Renal cortical epithelial cell (primary cell): ENCODE measurements at regions not wholly inside any gene's neighbourhood (a gene's known extent, or its start where the extent isn't known, plus 50 kb on each side); places are given as distances from the start of the nearest gene placed in this dataset.
"Not testable (repeated sequence)": the region's sequence is repeated elsewhere in the genome, so short reads cannot be mapped to it uniquely, and the experiment has no call there.

Experiments
- DNase-seq: peaks from one replicate; pipeline ENCODE4 v3.0.0-alpha.2; 2011; ENCODE audit warnings: low read depth

DNA sequence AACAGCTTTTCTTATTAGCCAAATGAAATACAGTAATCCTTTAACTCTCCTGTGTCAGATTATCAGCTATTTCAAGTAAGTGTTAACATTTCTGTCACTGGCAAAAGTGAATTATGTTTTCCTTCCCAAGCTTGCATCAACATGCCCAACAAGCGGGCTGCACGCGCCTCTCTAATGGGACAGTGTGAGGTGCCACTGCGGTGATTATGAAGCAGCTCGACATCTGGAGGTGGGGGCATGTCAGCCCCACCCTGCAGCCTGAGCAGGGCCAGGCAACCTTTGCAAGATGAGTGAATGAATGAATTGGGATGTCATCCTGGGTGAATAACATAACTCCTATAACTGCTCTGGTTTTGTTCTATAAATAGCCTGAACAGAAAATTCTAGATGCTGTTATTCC lies 301.4 kb downstream of the ZNF326 start:
- no peak for DNase-seq

DNA sequence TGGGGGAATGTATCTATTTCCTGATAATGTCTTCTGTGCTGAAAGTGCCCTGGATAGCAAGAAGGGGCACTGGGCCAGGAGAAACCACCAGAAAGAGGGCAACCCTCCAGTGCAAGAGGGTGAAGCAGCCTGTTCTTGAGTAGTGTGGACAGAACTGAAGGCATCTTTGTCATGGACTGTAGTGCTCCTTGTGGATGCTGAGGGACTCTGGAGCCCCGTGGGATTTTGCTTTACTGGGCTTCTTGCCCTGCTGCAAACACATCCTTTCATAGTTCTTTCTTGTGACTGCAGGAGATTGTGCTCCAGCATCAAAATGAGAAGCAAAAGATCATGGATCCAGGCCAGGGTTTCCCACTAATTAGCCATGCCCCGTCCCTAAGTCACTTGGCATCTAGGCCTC lies 300.6 kb downstream of the ZNF326 start:
- no peak for DNase-seq

DNA sequence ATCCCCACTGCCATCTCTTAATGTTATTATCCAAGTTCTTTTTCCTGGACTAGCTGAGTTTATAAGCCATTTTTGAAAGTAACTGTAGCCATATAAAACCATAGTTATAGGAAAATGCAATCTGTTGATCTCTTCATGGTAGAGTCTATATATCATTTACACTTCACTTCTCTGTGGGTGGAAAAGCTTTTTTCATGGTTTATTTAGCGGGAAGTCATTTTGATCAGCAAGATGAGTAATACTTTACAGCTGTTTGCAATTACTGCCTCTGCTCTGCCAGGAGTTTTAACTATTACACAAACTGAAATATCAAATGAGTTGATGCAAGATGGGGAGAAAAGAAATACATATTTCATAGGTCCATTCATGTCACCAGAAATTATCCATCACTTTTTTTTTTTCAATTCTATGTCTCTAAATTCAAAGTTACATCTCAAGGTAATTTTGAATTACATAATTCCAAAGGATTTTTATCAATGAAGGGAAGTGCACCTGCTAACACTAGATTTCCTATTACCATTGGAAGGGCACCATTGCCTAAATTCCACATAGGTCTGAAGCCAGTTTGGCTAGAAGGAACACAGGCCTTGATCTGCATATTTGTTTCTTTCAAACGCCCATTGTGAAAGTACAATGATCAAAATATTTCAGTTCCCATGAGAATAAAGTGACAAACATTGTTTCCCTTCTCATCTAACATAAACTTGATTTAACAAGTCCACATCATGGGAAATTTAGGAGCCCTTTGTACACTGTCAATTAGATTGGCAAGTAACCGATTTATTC lies 296.7 kb downstream of the ZNF326 start:
- no peak for DNase-seq

DNA sequence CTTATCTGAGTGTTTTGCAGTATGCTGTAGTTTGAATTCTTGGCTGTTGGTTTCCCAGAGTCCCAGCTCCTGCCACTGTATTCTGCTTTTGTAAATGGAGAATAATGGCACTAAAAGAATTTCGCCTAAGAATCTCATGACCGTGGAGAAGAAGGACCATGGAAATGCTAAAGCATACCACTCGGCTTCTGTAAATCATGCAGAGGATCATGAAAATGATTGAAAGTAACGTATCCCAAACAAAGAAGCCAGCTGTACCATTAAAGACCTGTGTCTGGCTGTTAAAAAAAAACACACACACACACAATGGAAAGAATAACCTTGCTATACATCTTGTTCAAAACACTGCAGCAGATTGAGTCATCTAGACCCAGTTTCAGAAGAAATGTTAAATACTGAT lies 287.9 kb downstream of the ZNF326 start:
- no peak for DNase-seq

DNA sequence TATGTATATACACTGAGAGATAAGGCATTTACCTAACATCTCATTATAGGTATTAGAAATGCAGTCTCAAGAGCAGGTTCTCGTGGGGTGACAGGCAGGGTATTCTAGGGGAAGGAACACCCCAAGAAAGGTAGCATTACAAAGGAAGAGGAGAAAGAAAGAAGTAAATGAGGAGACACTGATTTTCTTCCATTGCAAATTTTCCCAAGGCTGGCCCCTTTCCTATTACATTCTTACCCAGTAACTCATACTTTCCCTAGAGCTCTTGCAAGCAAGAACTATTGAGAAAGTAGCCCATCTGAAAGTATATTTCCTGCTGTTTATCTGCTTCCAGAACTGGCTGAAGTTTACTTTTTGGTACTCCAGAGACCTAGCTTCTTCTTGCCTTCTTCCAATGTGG lies 287.0 kb downstream of the ZNF326 start:
- not testable (repeated sequence) for DNase-seq

DNA sequence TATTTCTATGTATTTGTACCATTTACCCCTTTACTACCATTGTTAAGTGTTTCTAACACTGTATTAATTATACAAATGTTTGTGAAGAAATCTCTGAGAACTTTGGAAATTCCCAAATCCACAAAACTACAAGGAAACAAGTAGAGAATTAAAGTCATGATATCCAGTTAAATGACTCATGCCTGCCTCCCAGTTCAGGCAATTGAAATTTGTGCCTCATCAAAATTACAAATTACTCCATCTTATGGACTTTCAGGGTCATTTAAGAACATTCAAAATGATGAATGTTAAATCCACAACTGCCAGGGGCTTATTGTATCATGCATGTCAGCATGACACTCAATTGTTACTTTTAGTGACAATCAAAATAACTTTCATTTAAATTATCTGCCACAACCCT lies 282.4 kb downstream of the ZNF326 start:
- DNase-seq: peak; percentile 14

DNA sequence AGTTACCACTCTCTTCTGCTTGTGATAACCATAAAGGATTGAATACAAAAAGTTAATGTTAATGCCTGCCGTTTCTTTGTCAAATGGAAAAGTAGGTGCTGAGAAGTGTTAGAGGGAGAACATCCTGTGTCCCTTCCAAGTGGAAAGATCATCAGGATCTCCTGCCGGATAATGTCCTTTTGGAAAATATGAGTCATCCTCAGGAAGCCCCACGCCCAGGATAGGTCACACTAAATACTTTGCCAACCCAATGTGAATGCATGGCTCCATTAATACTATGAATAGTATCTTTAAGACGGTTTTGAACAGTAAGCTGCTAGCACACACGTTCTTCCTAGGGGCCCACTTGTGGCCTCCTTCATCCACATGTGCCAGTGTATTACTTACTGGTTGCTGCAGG lies 279.5 kb downstream of the ZNF326 start:
- no peak for DNase-seq

DNA sequence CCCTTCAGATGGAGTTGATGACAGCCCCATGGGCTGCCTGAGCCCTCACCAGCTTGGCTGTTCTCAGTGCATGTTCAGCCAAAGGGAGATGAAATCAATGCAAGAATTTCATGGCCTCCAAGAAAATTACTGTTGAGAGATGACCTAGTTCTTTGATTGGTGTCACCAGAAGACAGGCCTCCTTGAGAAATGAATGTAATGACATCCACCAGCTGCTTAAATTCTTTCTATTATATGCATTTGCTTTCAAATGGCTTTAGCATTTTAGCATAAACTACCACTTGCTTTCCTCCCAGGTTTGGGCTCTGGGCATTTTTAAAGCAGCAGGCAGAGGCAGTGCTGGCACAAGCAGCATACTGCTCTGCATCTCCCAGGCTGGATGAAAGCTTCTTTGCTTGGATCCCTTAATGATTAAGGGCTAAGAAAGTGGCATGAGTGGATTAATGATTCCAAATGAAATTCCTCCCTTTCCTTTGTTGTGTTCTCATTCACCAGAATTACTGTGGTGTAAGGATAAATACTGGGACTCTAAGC lies 278.4 kb downstream of the ZNF326 start:
- DNase-seq: no peak

DNA sequence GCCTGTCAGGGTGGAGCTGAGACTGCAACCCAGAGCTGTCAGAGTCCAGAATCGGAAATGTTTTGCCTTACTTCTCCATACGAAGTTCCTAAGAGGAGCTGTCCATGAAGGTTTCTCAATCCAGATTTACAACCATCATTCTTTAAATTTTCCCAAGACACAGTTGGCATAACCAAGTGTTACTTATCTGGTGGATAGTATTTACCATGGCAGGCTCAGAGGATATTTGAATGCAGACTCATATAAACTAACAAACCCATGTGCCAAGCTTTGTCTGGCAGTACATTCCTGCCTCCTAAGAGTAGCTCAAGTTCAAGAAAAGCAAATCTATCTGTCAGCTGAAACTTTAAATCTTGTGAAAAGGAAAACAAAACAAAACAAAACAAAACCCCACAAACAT lies 267.9 kb downstream of the ZNF326 start:
- no peak for DNase-seq

DNA sequence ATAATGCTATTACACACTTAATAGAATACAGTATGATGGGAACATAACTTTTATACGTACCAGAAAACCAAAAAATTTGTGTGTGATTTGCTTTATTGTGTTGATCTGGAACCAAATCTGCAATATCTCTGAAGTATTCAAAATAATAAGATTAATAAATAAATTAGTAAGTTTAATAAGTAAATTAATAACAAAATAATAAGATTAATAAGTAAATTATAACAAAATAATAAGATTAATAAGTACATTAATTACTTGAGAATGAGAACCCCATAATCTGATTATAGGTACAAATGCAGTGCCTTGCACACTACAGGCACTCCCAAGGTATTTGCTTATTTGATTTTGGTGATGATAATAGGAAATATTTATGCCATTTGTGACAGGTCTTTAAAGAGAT lies 267.4 kb downstream of the ZNF326 start:
- DNase-seq: no peak

DNA sequence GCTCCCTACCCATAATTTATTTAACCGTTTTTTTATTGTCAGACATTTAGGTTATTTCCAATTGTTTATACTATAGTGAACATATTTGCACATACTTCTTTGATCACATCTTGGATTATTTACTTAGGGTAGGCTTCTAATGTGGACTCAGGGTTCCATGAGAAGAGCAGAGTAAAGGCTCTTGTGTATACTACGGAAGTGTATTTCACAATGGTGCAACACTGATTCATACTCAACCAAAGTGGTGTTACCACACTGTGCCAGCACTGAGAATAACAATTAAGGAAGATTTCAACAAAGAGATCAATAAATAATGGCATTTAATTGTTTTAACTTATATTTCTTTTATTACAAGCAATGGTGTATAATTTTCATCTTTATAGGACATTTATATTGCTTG lies 251.2 kb downstream of the ZNF326 start:
- DNase-seq: no peak

DNA sequence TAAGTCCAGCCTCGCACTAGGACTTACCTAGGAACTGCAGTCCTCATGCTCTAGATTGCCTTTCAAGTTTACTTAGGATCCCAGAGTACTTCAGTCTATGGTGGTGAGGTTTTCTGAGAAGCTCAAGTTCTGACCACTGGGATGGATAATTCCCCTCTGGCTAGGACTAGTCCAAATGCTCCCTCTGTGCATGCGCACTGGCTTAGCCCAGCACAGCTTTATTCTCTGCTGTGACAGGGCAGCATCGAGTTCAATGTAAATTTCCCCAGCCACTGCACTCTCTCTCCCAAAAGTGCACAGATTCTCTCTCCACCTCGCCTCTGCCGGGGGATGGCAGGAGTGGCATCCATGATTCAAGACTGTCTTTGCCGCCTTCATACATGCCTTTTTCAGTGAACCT lies 241.6 kb downstream of the ZNF326 start:
- no peak for DNase-seq

DNA sequence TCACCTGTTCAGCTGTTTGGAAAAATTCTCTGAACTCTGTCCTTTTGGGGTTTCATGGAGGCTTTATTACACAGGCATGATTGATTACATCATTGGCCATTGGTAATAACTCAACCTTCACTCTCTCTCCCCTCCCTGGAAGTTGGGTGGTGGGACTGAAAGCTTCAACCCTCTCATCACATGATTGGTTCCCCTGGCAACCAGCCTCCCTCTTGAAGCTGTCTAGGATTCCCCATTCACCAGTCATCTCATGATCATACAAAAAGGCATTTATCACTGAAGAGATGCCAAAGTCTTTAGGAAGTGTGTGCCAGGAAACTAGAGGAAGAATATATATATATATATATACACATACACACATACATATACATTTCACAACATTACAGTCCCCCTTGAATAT lies 228.5 kb downstream of the ZNF326 start:
- no peak for DNase-seq

DNA sequence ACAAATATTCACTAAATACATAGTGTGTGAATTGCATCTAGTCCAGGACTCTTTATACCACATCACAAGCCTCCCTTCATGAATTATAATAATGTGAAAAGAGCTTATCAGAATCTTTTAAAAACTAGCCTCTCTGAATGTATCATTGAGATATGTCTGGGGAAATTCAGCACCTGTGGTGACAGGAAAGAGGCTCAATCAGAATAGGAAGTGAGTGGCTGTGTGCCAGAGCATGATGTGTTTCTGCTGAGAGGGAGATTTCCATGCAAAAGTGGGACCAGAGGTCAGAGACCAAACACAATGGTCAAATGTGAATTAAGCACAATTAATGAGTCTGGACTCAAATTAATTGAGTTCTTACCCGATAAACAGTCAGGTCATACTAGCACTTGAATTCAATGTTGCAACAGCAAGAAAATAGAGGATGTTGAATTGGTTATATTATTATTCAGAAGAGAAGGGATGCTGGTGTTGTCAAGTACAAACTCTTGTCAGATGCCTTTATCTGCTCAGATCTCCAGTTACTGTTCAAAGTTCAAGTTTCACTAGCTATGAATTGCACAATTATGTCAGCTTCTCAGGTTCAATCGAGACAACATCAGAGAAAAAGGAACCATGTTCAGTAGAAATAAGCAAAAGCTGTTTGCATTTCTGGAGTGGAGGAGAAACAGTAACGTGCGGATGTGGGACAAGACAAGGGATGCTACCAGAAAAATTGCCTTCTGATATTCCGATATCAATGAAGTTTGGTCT lies 226.2 kb downstream of the ZNF326 start:
- DNase-seq: peak; percentile 29

DNA sequence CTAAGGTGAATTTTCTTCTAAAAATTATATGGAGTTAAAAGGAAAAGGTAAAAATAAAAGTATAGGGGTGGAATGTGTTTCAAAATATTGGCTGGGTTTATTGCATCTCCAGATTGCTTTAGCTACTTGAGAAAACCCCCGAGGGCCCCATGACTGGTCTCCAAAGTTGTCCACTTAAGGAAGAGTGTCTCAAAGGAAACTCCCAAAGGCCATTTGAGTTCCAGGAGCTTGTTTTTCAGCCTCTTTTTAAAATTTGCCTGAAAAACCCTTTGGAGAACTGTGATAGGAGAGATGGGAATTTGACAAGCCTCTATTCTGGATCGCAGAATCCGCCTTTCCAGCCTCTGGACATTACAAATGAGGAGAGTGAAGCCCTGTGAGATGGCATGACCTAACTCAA lies 225.6 kb downstream of the ZNF326 start:
- no peak for DNase-seq

DNA sequence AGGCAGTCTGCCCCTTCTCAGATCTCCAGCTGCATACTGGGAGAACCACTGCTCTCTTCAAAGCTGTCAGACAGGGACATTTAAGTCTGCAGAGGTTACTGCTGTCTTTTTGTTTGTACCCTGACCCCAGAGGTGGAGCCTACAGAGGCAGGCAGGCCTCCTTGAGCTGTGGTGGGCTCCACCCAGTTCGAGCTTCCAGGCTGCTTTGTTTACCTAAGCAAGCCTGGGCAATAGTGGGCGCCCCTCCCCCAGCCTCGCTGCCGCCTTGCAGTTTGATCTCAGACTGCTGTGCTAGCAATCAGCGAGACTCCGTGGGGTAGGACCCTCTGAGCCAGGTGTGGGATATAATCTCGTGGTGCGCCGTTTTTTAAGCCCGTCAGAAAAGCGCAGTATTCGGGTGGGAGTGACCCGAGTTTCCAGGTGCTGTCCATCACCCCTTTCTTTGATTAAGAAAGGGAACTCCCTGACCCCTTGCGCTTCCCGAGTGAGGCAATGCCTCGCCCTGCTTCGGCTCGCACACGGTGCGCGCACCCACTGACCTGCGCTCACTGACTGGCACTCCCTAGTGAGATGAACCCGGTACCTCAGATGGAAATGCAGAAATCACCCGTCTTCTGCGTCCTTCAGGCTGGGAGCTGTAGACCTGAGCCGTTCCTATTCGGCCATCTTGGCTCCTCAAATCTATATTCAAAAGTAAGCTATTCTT lies 224.4 kb downstream of the ZNF326 start:
- DNase-seq: not testable (repeated sequence)

DNA sequence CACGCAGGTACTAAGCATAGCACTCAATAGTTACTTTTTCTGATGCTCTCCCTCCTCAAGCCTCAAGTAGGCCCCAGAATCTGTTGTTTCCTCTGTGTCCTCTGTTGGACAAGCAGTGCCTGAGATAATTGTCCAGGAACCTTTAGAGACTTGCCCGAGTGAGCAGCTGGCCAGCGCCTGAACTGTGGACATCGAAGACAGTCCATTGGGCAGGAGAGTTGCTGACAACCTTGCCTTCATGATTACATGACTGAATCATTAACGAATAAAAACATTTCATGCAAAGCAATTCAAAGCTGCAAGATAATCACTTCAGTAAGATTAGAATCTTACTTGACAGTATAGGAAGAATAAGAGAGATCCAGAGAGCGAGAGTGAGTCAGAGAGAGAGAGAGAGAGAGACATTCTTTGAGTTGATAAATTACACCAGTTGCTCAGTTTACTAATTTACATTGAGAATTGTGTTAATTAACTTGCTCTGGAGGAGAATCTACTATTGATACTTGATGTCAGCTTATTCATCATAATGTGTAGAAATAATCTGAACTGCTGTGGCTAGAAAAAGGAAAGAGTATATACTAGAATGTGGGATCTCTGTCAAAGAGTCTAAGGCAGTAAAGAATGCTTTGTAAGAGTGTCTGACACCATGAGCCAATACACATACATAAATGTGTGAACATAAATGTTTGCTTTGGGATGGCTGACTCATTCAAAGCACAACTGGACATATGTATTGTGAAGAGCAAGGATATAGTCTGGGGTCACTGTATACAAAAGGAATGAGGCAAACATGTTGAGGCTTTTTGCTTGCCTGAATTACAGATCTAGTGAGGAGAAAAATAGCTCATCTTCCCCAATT lies 216.0 kb downstream of the ZNF326 start:
- peak; percentile 6 for DNase-seq

DNA sequence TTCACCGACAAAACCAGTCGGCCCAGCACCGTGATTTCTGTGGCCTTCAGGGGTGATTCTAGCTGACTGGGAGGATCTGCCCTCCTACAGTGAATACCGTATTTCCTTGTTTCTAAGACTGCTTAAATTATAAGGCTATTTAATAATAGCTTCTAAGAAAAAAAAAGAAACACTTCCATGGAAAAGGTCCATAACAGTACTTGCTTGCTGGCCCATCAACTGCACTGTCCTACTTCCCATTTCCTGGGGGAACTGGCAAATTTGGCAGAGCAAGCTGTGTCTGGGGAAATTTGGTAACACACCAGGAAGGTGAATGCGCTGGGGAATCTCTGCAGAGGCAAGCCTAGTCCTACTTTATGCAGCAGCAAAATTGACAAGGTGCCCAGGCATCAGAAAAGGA lies 214.0 kb downstream of the ZNF326 start:
- DNase-seq: no peak

DNA sequence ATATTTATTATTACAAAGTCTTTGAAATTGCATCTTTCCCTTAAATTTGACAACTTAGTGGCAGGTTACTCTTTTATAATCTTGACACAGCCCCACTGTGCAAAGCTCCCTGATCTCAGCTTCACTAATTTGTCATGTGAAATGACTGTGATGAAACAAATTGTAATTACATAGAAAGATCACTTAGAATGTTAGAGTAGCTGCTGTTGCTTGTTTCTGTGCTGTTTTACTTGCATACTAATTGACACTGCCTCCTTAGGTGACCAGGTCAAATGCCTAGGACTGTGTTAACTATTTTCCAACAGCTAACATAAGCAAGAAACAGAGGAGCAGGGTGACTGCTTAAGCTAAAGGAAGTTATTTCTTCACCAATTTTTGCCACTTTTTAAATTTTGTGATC lies 211.3 kb downstream of the ZNF326 start:
- no peak for DNase-seq

DNA sequence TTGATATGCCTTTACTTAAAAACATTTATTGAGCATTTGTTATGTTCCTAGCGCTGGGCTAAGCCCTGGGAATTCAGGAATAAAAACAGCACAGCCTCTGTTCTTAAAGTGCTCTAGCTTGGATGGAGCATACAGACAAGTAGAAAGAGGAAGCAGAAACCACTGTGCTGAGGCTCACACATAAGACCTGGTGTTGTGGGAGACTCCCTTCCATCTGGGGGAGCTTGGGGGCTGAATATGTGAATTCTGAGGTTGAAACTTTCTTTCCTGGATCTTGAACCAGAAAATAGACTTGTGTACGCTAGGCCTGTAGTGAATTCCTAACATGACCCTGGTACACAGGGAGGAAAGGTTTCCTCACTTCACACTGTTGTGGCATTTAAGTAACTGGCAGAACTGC lies 209.9 kb downstream of the ZNF326 start:
- no peak for DNase-seq

DNA sequence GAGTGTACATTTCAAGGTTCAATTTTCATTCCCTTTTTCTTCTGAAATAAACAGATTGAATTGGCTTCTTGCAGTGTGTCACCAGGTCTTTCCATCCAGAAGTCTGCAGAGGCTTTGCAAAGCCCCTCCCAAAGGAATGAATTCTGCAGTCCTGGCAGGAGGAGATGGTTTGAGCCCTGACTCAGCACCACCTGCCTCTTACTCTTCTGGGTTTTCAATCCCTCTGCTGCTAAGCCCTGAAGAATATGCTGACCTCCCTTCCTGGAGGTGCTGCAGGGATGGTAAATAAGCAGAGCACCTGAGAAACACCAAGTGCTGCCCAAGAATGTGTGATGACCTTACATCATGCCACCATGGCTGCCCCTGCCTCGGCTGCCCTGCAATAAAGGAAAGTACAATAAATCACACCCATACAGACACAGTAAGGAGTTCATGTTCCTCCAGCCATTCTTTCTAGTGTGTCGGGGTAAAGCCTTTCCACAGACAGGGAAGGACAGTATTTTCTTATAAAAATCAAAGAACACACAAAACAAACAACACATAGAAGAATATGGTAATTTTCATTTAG lies 209.2 kb downstream of the ZNF326 start:
- DNase-seq: peak; percentile 18
